ENCODE measurements at regions not wholly inside any gene's neighbourhood (a gene's known extent, or its start where the extent isn't known, plus 50 kb on each side); places are given as distances from the start of the nearest gene placed in this dataset.
"Not testable (repeated sequence)": the region's sequence is repeated elsewhere in the genome, so short reads cannot be mapped to it uniquely, and the experiment has no call there.

- no peak for DNase-seq
Measured at GRCh38 chr2:16111838-16112210, 171.5 kb downstream of the MYCN start.

GRCh38 chr2:16109821-16110310 is 169.5 kb downstream of the MYCN start:
- DNase-seq = no peak

- no peak for DNase-seq
Measured at GRCh38 chr2:16109368-16109820, 169.0 kb downstream of the MYCN start.

GRCh38 chr2:16107246-16107645 is 166.9 kb downstream of the MYCN start:
- no peak for DNase-seq

GRCh38 chr2:16106619-16107018 is 166.3 kb downstream of the MYCN start:
- no peak for DNase-seq

GRCh38 chr2:16105669-16106281 is 165.4 kb downstream of the MYCN start:
- no peak for DNase-seq

- DNase-seq = no peak
Measured at GRCh38 chr2:16104949-16105668, 164.8 kb downstream of the MYCN start.

GRCh38 chr2:16104315-16104948 is 164.1 kb downstream of the MYCN start:
- no peak for DNase-seq

GRCh38 chr2:16103614-16104314 is 163.4 kb downstream of the MYCN start:
- no peak for DNase-seq

- DNase-seq = no peak
Measured at GRCh38 chr2:16102976-16103380, 162.6 kb downstream of the MYCN start.

- no peak for DNase-seq
Measured at GRCh38 chr2:16102358-16102975, 162.1 kb downstream of the MYCN start.

- no peak for DNase-seq
Measured at GRCh38 chr2:16101196-16101595, 160.8 kb downstream of the MYCN start.

GRCh38 chr2:16100006-16100405 is 159.7 kb downstream of the MYCN start:
- DNase-seq = no peak

GRCh38 chr2:16099326-16099725 is 159.0 kb downstream of the MYCN start:
- no peak for DNase-seq

- DNase-seq = no peak
Measured at GRCh38 chr2:16096962-16097361, 156.6 kb downstream of the MYCN start.

GRCh38 chr2:16095483-16095882 is 155.1 kb downstream of the MYCN start:
- not testable (repeated sequence) for DNase-seq

GRCh38 chr2:16094811-16095210 is 154.5 kb downstream of the MYCN start:
- no peak for DNase-seq

- peak; percentile 3 for DNase-seq
Measured at GRCh38 chr2:16093639-16094529, 153.5 kb downstream of the MYCN start.

GRCh38 chr2:16092861-16093638 is 152.7 kb downstream of the MYCN start:
- DNase-seq = no peak

- DNase-seq = no peak
Measured at GRCh38 chr2:16091576-16092282, 151.4 kb downstream of the MYCN start.
